IPS-18a (cell line): ENCODE measurements at regions not wholly inside any gene's neighbourhood (a gene's known extent, or its start where the extent isn't known, plus 50 kb on each side); places are given as distances from the start of the nearest gene placed in this dataset.
"Not testable (repeated sequence)": the region's sequence is repeated elsewhere in the genome, so short reads cannot be mapped to it uniquely, and the experiment has no call there.

ENCODE experiments used
- H3K27ac ChIP-seq: one replicate; pipeline ENCODE4 v1.5.1; 2013; ENCODE audit warnings: low read length
- H3K27me3 ChIP-seq: one replicate; pipeline ENCODE4 v1.6.1; 2013; ENCODE audit warnings: mild to moderate bottlenecking, low read length; ENCODE audit not compliant: control insufficient read depth, insufficient read depth
- H3K36me3 ChIP-seq: one replicate; pipeline ENCODE4 v1.6.1; 2013; ENCODE audit warnings: low read depth, low read length; ENCODE audit not compliant: control insufficient read depth
- H3K4me1 ChIP-seq: one replicate; pipeline ENCODE4 v1.6.1; 2013; ENCODE audit warnings: low read depth, low read length; ENCODE audit not compliant: control insufficient read depth
- H3K4me3 ChIP-seq: one replicate; pipeline ENCODE4 v1.5.1; 2013; ENCODE audit warnings: low read length
- H3K9ac ChIP-seq: one replicate; pipeline ENCODE4 v1.6.1; 2013; ENCODE audit warnings: mild to moderate bottlenecking, low read length, moderate library complexity
- H3K9me3 ChIP-seq: one replicate; pipeline ENCODE4 v1.6.1; 2013; ENCODE audit warnings: low read depth, low read length; ENCODE audit not compliant: control insufficient read depth

GRCh38 chr5:130923543-130924124 is 241.4 kb downstream of the HINT1 start:
- Histone ChIP-seq H3K4me3 (no peak overlapping the region), H3K9me3 (no peaks in the 10 kb centered on the region), H3K27me3 (no peaks in the 10 kb centered on the region), H3K27ac (no peak overlapping the region), H3K36me3 (no peaks in the 10 kb centered on the region), H3K4me1 (no peaks in the 10 kb centered on the region), H3K9ac (no peak overlapping the region)

- Histone ChIP-seq H3K27ac (no peak overlapping the region), H3K9ac (no peak overlapping the region), H3K27me3 (no peaks in the 10 kb centered on the region), H3K4me3 (no peak overlapping the region), H3K9me3 (no peaks in the 10 kb centered on the region), H3K4me1 (peaks cover 3% of the 10 kb centered on the region), H3K36me3 (no peaks in the 10 kb centered on the region)
These were observed 253.0 kb downstream of the HINT1 start for GRCh38 chr5:130912088-130912487.

DNA sequence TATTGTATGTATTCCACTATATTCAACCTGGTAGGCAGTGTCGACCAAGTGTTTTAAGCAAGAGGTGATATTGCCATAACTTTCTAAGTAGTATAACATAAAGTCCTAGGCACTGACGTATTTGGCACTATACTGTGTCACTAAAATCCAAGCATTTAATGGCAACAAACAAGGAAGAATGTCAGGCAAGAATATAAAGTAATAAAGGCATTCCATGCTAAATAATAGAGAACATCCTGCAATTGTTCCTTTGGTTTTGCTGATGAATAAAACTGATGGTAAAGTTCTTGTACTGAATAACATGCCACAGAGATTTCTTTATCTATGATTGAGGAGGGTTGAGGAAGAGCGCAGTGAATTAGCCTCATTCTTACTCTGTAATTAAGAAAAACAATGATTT is 256.9 kb downstream of the HINT1 start:
- H3K27ac ChIP-seq: no peak overlapping the region
- H3K4me1 ChIP-seq: peaks cover 3% of the 10 kb centered on the region
- no peaks in the 10 kb centered on the region for H3K36me3 ChIP-seq
- no peaks in the 10 kb centered on the region for H3K27me3 ChIP-seq
- H3K4me3 ChIP-seq: no peak overlapping the region
- H3K9me3 ChIP-seq: no peaks in the 10 kb centered on the region
- no peak overlapping the region for H3K9ac ChIP-seq

DNA sequence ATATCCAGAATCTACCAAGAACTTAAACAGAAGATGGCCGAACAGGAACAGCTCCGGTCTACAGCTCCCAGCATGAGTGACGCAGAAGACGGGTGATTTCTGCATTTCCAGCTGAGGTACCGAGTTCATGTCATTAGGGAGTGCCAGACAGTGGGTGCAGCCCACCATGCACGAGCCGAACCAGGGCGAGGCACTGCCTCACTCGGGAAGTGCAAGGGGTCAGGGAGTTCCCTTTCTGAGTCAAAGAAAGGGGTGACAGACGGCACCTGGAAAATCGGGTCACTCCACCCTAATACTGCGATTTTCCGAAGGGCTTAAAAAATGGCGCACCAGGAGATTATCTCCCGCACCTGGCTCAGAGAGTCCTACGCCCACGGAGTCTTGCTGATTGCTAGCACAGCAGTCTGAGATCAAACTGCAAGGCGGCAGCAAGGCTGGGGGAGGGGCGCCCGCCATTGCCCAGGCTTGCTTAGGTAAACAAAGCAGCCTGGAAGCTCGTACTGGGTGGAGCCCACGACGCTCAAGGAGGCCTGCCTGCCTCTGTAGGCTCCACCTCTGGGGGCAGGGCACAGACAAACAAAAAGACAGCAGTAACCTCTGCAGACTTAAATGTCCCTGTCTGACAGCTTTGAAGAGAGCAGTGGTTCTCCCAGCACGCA is 267.4 kb downstream of the HINT1 start:
- not testable (repeated sequence) for H3K27me3 ChIP-seq, H3K9me3 ChIP-seq, H3K9ac ChIP-seq, H3K27ac ChIP-seq, H3K4me1 ChIP-seq, H3K36me3 ChIP-seq
- peak overlapping the region; percentile 35 for H3K4me3 ChIP-seq

GRCh38 chr5:130897181-130897536 is 267.9 kb downstream of the HINT1 start:
- H3K27ac ChIP-seq, H3K4me1 ChIP-seq, H3K36me3 ChIP-seq, H3K9ac ChIP-seq, H3K9me3 ChIP-seq, H3K4me3 ChIP-seq, H3K27me3 ChIP-seq: not testable (repeated sequence)

GRCh38 chr5:130896636-130897035 is 268.4 kb downstream of the HINT1 start:
- Histone ChIP-seq H3K4me3 (no peak overlapping the region), H3K9me3 (no peaks in the 10 kb centered on the region), H3K27me3 (no peaks in the 10 kb centered on the region), H3K36me3 (no peaks in the 10 kb centered on the region), H3K4me1 (no peaks in the 10 kb centered on the region), H3K27ac (no peak overlapping the region), H3K9ac (no peak overlapping the region)

- H3K27me3 ChIP-seq: no peaks in the 10 kb centered on the region
- no peaks in the 10 kb centered on the region for H3K9me3 ChIP-seq
- no peaks in the 10 kb centered on the region for H3K36me3 ChIP-seq
- H3K4me3 ChIP-seq: no peak overlapping the region
- H3K27ac ChIP-seq: no peak overlapping the region
- no peaks in the 10 kb centered on the region for H3K4me1 ChIP-seq
- H3K9ac ChIP-seq: no peak overlapping the region
These were observed 272.1 kb downstream of the HINT1 start for GRCh38 chr5:130893006-130893405.

- Histone ChIP-seq H3K4me1 (no peaks in the 10 kb centered on the region), H3K36me3 (no peaks in the 10 kb centered on the region), H3K27ac (no peak overlapping the region), H3K27me3 (no peaks in the 10 kb centered on the region), H3K4me3 (no peak overlapping the region), H3K9ac (no peak overlapping the region), H3K9me3 (no peaks in the 10 kb centered on the region)
These were observed 274.4 kb downstream of the HINT1 start for GRCh38 chr5:130890610-130891009.

DNA sequence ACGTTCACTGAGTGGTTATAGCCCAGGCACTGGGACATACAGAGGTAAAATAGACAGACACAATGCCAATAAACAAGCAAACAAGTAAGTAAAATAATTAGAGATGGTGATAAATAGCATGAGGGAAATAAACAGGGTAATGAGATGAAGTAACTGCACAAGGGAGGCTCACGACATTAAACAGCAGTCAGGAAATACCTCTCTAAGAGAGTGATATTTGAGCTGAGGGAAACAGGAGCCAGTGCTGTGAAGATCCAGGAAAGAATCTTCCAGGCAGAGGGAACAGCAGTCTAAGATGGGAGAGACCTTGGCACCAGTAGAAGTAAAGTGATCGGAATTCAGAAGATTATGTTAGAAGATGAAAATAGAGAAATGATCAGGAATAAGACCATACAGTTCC is 279.4 kb downstream of the HINT1 start:
- Histone ChIP-seq H3K9me3 (no peaks in the 10 kb centered on the region), H3K27me3 (no peaks in the 10 kb centered on the region), H3K4me3 (no peak overlapping the region), H3K9ac (no peak overlapping the region), H3K27ac (no peak overlapping the region), H3K4me1 (peaks cover 10% of the 10 kb centered on the region), H3K36me3 (no peaks in the 10 kb centered on the region)

- Histone ChIP-seq H3K36me3 (no peaks in the 10 kb centered on the region), H3K4me1 (peaks cover 10% of the 10 kb centered on the region), H3K9ac (no peak overlapping the region), H3K27me3 (no peaks in the 10 kb centered on the region), H3K4me3 (no peak overlapping the region), H3K9me3 (no peaks in the 10 kb centered on the region), H3K27ac (no peak overlapping the region)
These were observed 280.0 kb downstream of the HINT1 start for GRCh38 chr5:130885027-130885426.

DNA sequence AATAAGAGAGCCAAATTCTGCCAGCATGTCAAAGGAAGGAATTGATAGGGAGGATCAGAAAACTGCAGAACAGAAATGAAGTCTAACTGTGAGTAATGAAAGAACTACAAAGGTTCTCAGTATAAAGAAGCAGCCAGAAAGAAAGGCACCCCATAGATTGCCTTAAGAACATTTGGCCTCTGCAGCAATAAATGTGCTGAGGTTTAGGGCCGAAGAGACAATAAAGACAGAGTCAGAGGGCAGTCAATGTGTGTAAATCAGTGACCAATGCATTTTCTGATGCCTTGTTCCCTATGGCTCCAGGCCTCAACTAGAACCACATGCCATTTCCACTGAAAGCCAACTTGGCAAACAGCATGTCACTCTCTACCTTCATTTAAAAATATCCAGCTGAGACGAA is 281.0 kb downstream of the HINT1 start:
- H3K36me3 ChIP-seq: no peaks in the 10 kb centered on the region
- no peak overlapping the region for H3K27ac ChIP-seq
- no peaks in the 10 kb centered on the region for H3K9me3 ChIP-seq
- peaks cover 10% of the 10 kb centered on the region for H3K4me1 ChIP-seq
- no peak overlapping the region for H3K4me3 ChIP-seq
- no peaks in the 10 kb centered on the region for H3K27me3 ChIP-seq
- H3K9ac ChIP-seq: no peak overlapping the region

DNA sequence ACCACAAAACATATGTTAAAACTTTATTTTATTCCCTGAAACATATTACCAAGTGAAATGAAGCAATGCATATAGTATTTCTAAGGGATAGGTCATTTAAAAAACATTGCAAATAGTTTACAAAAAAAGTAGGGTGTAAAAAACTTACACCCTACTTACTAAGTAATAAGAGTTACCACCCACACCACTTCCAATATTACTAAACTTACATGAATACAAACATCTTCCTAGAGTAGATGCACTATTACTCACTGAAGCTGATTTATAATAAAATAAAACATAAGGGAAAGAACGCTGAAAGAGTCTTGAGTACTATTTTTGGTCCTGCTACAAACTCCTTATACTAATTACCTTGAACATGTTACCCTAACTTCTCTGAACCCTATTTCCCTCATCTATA is 289.4 kb downstream of the HINT1 start:
- Histone ChIP-seq H3K4me1 (no peaks in the 10 kb centered on the region), H3K9me3 (no peaks in the 10 kb centered on the region), H3K9ac (no peak overlapping the region), H3K4me3 (no peak overlapping the region), H3K27me3 (no peaks in the 10 kb centered on the region), H3K36me3 (no peaks in the 10 kb centered on the region), H3K27ac (no peak overlapping the region)
